Natural killer cell (primary cell): ENCODE measurements at regions not wholly inside any gene's neighbourhood (a gene's known extent, or its start where the extent isn't known, plus 50 kb on each side); places are given as distances from the start of the nearest gene placed in this dataset.

Experiments
- ATAC-seq, 3 donors: fragments of 150-1000 bp in 2 of 3; fragments of 200-7000 bp in 1 of 3; cut with Tn5 transposase; 1 replicate in 1 of 3; 2 replicates in 2 of 3; pipeline ENCODE4 v1.10.0; 2021; ENCODE audit warnings: mild to moderate bottlenecking in 2 of 3, moderate library complexity in 2 of 3
- DNase-seq, 2 donors: peaks; one replicate each; pipeline versions ENCODE4 v3.0.0 to v3.0.0-alpha.2; 2013 to 2021; ENCODE audit warnings: mixed read lengths in 1 of 2
- H3K27ac ChIP-seq: one replicate; pipeline ENCODE4 v1.5.1; 2013; ENCODE audit warnings: mild to moderate bottlenecking, low read length
- H3K27me3 ChIP-seq: one replicate; pipeline ENCODE4 v1.6.1; 2013; ENCODE audit warnings: low read length; ENCODE audit not compliant: control insufficient read depth, insufficient read depth
- H3K36me3 ChIP-seq: one replicate; pipeline ENCODE4 v1.6.1; 2013; ENCODE audit warnings: low read length; ENCODE audit not compliant: control insufficient read depth, insufficient read depth
- H3K4me1 ChIP-seq: one replicate; pipeline ENCODE4 v1.6.1; 2013; ENCODE audit warnings: low read length; ENCODE audit not compliant: control insufficient read depth, insufficient read depth
- H3K4me3 ChIP-seq: one replicate; pipeline ENCODE4 v1.5.1; 2013; ENCODE audit warnings: low read length
- H3K9me3 ChIP-seq: one replicate; pipeline ENCODE4 v1.6.1; 2013; ENCODE audit warnings: low read length; ENCODE audit not compliant: control insufficient read depth, insufficient read depth
- H3K27ac Mint-ChIP-seq, 2 donors: one replicate each; pipeline ENCODE4 v1.8.0; 2022; ENCODE audit warnings: mild to moderate bottlenecking in 2 of 2, mixed read lengths in 2 of 2, moderate library complexity in 1 of 2
- H3K27me3 Mint-ChIP-seq, 2 donors: one replicate each; pipeline ENCODE4 v1.8.0; 2022; ENCODE audit warnings: low read depth in 2 of 2, mixed read lengths in 2 of 2
- H3K36me3 Mint-ChIP-seq: one replicate; pipeline ENCODE4 v1.8.0; 2022; ENCODE audit warnings: mixed read lengths
- H3K4me1 Mint-ChIP-seq, 2 donors: one replicate each; pipeline ENCODE4 v1.8.0; 2022; ENCODE audit warnings: mixed read lengths in 2 of 2
- H3K4me3 Mint-ChIP-seq: one replicate; pipeline ENCODE4 v1.8.0; 2022; ENCODE audit warnings: mild to moderate bottlenecking, moderate library complexity, mixed read lengths
- H3K9me3 Mint-ChIP-seq, 2 donors: one replicate each; pipeline ENCODE4 v1.8.0; 2022; ENCODE audit warnings: mixed read lengths in 2 of 2
- WGBS: methylation state at CpG from one replicate; pipeline ENCODE4 v1.1.7; 2013; ENCODE audit warnings: missing lambda C conversion rate; ENCODE audit not compliant: insufficient coverage; 5-methylcytosine and 5-hydroxymethylcytosine counted together
- intact Hi-C: fragments of 100-400 bp; cut with micrococcal nuclease; formaldehyde crosslinking; loops from one replicate; pipeline ENCODE4 v1.14.2; 2022
- TF ChIP-seq, protein P1 (sequence below): fragments of 200-600 bp; IDR thresholded peaks from one replicate; pipeline ENCODE4 v1.8.0; 2022; ENCODE audit warnings: antibody characterized with exemption

DNA sequence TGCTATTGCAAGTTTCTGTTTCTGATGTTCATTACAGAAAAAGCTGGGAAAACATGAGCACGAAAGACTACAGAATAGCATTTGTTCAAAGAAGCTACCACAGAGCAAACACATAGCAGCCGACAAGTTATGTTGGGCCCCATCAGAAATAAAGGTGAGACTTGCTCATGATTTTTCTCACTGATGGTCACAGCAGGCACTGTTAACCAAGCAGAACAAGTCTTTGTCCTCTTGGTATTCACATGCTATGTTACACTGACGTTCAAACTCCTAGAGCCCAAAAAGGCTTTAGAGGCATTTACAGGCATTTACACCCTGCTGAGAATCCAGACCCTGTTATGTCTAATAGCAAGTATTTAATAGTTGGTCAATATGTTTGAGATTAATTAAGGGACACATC, 235.0 kb upstream of the HNMT start:
- Mint-ChIP-seq H3K4me3 (no peak overlapping the region), H3K9me3 (peaks cover 15 to 24% of the 10 kb centered on the region in 2 donors), H3K4me1 (no peaks in the 10 kb centered on the region), H3K27ac (no peak overlapping the region), H3K27me3 (no peaks in the 10 kb centered on the region), H3K36me3 (no peaks in the 10 kb centered on the region)
- intact Hi-C loops, result no loop called here
- TF ChIP-seq, protein P1, sequence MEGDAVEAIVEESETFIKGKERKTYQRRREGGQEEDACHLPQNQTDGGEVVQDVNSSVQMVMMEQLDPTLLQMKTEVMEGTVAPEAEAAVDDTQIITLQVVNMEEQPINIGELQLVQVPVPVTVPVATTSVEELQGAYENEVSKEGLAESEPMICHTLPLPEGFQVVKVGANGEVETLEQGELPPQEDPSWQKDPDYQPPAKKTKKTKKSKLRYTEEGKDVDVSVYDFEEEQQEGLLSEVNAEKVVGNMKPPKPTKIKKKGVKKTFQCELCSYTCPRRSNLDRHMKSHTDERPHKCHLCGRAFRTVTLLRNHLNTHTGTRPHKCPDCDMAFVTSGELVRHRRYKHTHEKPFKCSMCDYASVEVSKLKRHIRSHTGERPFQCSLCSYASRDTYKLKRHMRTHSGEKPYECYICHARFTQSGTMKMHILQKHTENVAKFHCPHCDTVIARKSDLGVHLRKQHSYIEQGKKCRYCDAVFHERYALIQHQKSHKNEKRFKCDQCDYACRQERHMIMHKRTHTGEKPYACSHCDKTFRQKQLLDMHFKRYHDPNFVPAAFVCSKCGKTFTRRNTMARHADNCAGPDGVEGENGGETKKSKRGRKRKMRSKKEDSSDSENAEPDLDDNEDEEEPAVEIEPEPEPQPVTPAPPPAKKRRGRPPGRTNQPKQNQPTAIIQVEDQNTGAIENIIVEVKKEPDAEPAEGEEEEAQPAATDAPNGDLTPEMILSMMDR, result no peak
- H3K9me3 ChIP-seq, result no peaks in the 10 kb centered on the region
- no peak overlapping the region for H3K27ac ChIP-seq
- no peaks in the 10 kb centered on the region for H3K36me3 ChIP-seq
- WGBS, result 60% methylated on average over 3 of the region's 3 CpGs
- DNase-seq, result no peak
- H3K27me3 ChIP-seq, result no peaks in the 10 kb centered on the region
- no peaks in the 10 kb centered on the region for H3K4me1 ChIP-seq
- no peak overlapping the region for H3K4me3 ChIP-seq
- ATAC-seq, result no peak

DNA sequence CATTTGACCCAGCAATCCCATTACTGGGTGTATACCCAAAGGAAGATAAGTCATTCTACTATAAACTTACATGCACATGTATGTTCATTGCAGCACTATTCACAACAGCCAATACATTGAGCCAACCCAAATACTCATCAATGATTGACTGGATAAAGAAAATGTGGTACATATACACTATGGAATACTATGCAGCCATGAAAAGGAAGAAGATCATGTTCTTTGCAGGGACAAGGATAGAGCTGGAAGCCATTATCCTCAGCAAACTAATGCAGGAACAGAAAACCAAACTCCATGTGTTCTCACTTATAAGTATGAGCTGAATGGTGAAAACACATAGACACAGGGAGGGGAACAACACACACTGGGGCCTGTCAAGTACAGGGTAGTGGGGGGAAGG, 226.7 kb upstream of the HNMT start:
- no peaks in the 10 kb centered on the region for H3K4me1 ChIP-seq
- H3K36me3 ChIP-seq, result no peaks in the 10 kb centered on the region
- no peak overlapping the region for H3K4me3 ChIP-seq
- Mint-ChIP-seq H3K4me1 (no peaks in the 10 kb centered on the region), H3K4me3 (no peak overlapping the region), H3K9me3 (peaks cover 15% of the 10 kb centered on the region in 2 donors), H3K27me3 (no peaks in the 10 kb centered on the region), H3K27ac (no peak overlapping the region), H3K36me3 (no peaks in the 10 kb centered on the region)
- no peaks in the 10 kb centered on the region for H3K27me3 ChIP-seq
- DNase-seq (no peak), ATAC-seq (no peak)
- no peak overlapping the region for H3K27ac ChIP-seq
- peaks cover 6% of the 10 kb centered on the region for H3K9me3 ChIP-seq
- intact Hi-C loops, result no loop called here
- TF ChIP-seq, protein P1, result no peak

DNA sequence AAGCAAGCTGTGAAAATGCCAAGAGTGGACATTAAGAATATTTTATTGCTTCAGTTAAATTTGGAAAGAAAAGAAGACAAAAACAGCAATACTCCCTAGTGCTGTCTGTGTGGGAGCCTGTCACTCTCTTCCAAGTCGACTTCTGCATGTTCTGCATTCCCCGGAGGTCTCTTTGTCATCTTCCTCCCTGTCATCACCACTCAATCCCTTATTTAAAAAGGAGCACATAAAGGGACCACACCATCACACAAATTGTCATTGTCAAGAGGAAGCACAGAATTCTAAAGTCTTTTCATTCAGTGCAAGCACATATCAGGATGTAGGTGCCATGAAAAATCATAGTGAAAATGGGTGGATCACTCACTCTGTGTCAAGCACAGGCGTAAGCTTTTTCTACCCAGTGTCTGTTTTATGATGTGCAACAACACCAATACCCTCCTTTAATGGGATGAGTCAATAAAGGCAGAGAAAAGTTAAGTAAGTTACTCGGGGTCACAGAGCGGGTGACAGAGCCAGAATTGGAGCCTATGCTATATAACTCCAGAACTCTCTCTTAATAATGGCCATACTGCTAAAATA, 222.4 kb upstream of the HNMT start:
- DNase-seq (no peak), ATAC-seq (no peak)
- peaks cover 4 to 13% of the 10 kb centered on the region in 2 donors for H3K9me3 Mint-ChIP-seq
- no peak overlapping the region for H3K27ac Mint-ChIP-seq
- 75% methylated on average over 2 of the region's 5 CpGs for WGBS
- TF ChIP-seq, protein P1, result no peak
- intact Hi-C loops, result no loop called here
- no peaks in the 10 kb centered on the region for H3K27me3 Mint-ChIP-seq
- no peaks in the 10 kb centered on the region for H3K4me1 ChIP-seq
- no peak overlapping the region for H3K27ac ChIP-seq
- H3K9me3 ChIP-seq, result peaks cover 3% of the 10 kb centered on the region
- no peaks in the 10 kb centered on the region for H3K4me1 Mint-ChIP-seq
- H3K4me3 ChIP-seq, result no peak overlapping the region
- H3K36me3 ChIP-seq, result no peaks in the 10 kb centered on the region
- no peak overlapping the region for H3K4me3 Mint-ChIP-seq
- H3K36me3 Mint-ChIP-seq, result no peaks in the 10 kb centered on the region
- no peaks in the 10 kb centered on the region for H3K27me3 ChIP-seq

DNA sequence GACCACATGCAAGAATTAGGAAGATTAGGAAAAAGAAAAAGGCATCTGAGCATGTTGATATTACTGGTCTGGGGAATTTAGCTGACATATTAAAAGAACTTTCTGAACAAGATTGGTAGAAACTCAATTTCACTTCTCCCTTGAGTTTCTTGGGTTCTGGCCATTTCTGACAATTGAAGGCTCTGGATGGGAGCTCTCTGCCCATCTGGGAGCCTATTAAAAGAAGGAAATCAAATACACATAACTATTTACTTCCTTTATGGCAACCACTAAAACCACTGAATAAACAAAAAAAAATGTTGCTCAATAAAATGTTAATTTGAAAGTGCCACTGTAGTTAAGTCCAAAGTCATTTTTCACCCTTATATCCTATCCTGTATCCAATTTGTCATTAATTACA, 216.8 kb upstream of the HNMT start:
- no peaks in the 10 kb centered on the region for H3K27me3 ChIP-seq
- no peaks in the 10 kb centered on the region for H3K36me3 Mint-ChIP-seq

More for the DNA sequence above, 216.8 kb upstream of the HNMT start:
- H3K4me3 Mint-ChIP-seq, result no peak overlapping the region
- Histone ChIP-seq H3K27ac (no peak overlapping the region), H3K36me3 (no peaks in the 10 kb centered on the region), H3K4me1 (no peaks in the 10 kb centered on the region), H3K9me3 (no peaks in the 10 kb centered on the region), H3K4me3 (no peak overlapping the region)
- H3K27ac Mint-ChIP-seq, result no peak overlapping the region
- TF ChIP-seq, protein P1, result no peak
- no peaks in the 10 kb centered on the region for H3K27me3 Mint-ChIP-seq
- peaks cover 4 to 13% of the 10 kb centered on the region in 2 donors for H3K9me3 Mint-ChIP-seq
- intact Hi-C loops, result no loop called here
- no peak for DNase-seq
- no peak for ATAC-seq
- H3K4me1 Mint-ChIP-seq, result no peaks in the 10 kb centered on the region
